Transverse colon (tissue), 3 donors: ENCODE measurements at regions not wholly inside any gene's neighbourhood (a gene's known extent, or its start where the extent isn't known, plus 50 kb on each side); places are given as distances from the start of the nearest gene placed in this dataset.

Experiments used
- EP300 ChIP-seq: sonication (generic); formaldehyde crosslinking; IDR thresholded peaks from one replicate; pipeline ENCODE4 v1.6.1; 2017; ENCODE audit warnings: antibody characterized with exemption, low read depth
- POLR2A ChIP-seq: fragments of 450-650 bp; IDR thresholded peaks from one replicate; pipeline ENCODE4 v1.6.1; 2016; ENCODE audit warnings: antibody characterized with exemption, mild to moderate bottlenecking, moderate library complexity
- TF ChIP-seq, protein P1 (sequence below), 5 experiments: fragments of 200-600 bp in 3 of 5; fragments of 450-650 bp in 2 of 5; sonication (generic) in 3 of 5; IDR thresholded peaks; 1 replicate in 2 of 5; 2 replicates in 3 of 5; pipeline ENCODE4 v1.5.1; 2016 to 2017; ENCODE audit warnings: antibody characterized with exemption in 5 of 5, inconsistent platforms in 3 of 5, mild to moderate bottlenecking in 2 of 5, moderate library complexity in 1 of 5

DNA sequence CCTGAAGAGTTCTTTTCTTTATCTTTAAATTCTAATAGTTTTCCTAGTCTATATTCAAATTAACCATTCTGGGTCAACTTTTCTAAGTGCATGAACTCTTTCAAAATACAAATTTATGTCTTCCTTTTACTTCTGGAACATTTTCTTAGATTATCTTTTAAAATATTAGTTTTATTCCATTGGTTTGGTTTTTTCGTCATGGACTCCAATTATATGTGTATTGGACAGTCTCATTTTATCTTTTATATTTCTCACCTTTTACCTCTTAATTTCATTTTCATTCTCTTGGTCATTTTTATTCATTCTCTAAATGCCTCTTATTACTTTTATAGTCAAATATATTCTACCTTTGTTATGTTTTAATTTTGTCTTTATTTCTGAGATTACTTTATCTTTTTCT lies 356.7 kb upstream of the MMS22L start:
- TF ChIP-seq, protein P1, sequence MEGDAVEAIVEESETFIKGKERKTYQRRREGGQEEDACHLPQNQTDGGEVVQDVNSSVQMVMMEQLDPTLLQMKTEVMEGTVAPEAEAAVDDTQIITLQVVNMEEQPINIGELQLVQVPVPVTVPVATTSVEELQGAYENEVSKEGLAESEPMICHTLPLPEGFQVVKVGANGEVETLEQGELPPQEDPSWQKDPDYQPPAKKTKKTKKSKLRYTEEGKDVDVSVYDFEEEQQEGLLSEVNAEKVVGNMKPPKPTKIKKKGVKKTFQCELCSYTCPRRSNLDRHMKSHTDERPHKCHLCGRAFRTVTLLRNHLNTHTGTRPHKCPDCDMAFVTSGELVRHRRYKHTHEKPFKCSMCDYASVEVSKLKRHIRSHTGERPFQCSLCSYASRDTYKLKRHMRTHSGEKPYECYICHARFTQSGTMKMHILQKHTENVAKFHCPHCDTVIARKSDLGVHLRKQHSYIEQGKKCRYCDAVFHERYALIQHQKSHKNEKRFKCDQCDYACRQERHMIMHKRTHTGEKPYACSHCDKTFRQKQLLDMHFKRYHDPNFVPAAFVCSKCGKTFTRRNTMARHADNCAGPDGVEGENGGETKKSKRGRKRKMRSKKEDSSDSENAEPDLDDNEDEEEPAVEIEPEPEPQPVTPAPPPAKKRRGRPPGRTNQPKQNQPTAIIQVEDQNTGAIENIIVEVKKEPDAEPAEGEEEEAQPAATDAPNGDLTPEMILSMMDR (IDR thresholded peaks at IDR 0.05) = no peak
- TF ChIP-seq POLR2A = no peak
- TF ChIP-seq EP300 = no peak
